Duodenal mucosa (tissue), 2 donors: ENCODE measurements at regions not wholly inside any gene's neighbourhood (a gene's known extent, or its start where the extent isn't known, plus 50 kb on each side); places are given as distances from the start of the nearest gene placed in this dataset.

ENCODE experiments used
- H3K27ac ChIP-seq: one replicate; pipeline ENCODE4 v1.7.0; 2013; ENCODE audit warnings: low read depth, low read length
- H3K27me3 ChIP-seq, 2 donors: one replicate each; pipeline ENCODE4 v1.7.0; 2013; ENCODE audit warnings: low read length in 2 of 2, control low read depth in 1 of 2; ENCODE audit not compliant: insufficient read depth in 2 of 2, control insufficient read depth in 1 of 2
- H3K36me3 ChIP-seq, 2 donors: one replicate each; pipeline ENCODE4 v1.7.0; 2013; ENCODE audit warnings: low read length in 2 of 2, control low read depth in 1 of 2; ENCODE audit not compliant: insufficient read depth in 2 of 2, control insufficient read depth in 1 of 2
- H3K4me1 ChIP-seq, 2 donors: one replicate each; pipeline ENCODE4 v1.7.0; 2013; ENCODE audit warnings: low read length in 2 of 2, control low read depth in 1 of 2; ENCODE audit not compliant: insufficient read depth in 2 of 2, control insufficient read depth in 1 of 2
- H3K4me3 ChIP-seq, 2 donors: one replicate each; pipeline ENCODE4 v1.7.0; 2013; ENCODE audit warnings: low read length in 2 of 2, low read depth in 1 of 2
- H3K9ac ChIP-seq, 2 donors: one replicate each; pipeline ENCODE4 v1.7.0; 2013; ENCODE audit warnings: low read length in 2 of 2, low read depth in 1 of 2
- H3K9me3 ChIP-seq, 2 donors: one replicate each; pipeline ENCODE4 v1.7.0; 2013; ENCODE audit warnings: low read length in 2 of 2, control low read depth in 1 of 2; ENCODE audit not compliant: control insufficient read depth in 1 of 2

DNA sequence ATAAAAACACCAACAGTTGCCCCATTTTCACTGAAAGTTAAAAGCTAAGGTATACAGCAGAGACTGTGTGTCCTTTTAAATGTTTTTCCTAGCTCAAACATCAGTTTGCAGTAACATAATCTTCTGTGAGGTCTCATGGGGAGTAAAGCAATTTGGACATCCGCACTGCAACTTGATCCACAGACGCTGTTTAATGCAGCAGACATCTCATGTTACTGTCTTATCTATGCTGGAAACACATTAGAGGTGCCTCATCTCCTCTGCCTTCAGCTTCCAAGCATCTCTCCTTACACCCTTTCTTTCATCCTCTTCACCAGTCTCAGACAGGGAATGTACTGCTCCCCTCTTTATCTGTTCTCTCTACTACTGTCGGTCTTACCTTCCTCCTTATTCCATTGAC is 53.7 kb upstream of the ATP11B start:
- Histone ChIP-seq H3K9me3 (no peaks in the 10 kb centered on the region), H3K4me3 (no peak overlapping the region), H3K4me1 (peaks cover 16 to 18% of the 10 kb centered on the region in 2 donors), H3K9ac (no peak overlapping the region), H3K27ac (no peak overlapping the region), H3K36me3 (no peaks in the 10 kb centered on the region), H3K27me3 (peaks cover 0 to 2% of the 10 kb centered on the region in 2 donors)

DNA sequence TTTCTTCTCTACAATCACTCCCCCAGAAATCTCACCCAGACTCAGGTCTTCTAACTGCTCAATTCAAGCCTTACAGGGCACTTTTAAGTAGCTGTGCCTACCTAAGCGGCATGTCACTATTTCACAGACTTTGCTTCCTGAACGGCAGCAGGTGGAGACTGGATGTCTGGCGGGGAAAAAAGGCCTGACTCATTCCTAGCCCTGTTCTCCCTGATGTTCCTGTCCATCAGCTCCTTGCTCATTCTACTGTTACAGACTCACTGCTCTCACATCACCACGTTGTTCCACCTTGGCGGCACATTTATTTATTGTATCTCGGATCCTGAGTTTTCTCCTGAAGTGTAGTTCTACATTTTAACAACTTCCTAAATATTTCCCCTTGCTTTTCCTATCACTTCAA is 52.6 kb upstream of the ATP11B start:
- no peak overlapping the region for H3K27ac ChIP-seq
- H3K4me3 ChIP-seq = no peak overlapping the region
- H3K27me3 ChIP-seq = peaks cover 0 to 2% of the 10 kb centered on the region in 2 donors
- peaks cover 16 to 18% of the 10 kb centered on the region in 2 donors for H3K4me1 ChIP-seq
- H3K9ac ChIP-seq = no peak overlapping the region
- no peaks in the 10 kb centered on the region for H3K36me3 ChIP-seq
- no peaks in the 10 kb centered on the region for H3K9me3 ChIP-seq

DNA sequence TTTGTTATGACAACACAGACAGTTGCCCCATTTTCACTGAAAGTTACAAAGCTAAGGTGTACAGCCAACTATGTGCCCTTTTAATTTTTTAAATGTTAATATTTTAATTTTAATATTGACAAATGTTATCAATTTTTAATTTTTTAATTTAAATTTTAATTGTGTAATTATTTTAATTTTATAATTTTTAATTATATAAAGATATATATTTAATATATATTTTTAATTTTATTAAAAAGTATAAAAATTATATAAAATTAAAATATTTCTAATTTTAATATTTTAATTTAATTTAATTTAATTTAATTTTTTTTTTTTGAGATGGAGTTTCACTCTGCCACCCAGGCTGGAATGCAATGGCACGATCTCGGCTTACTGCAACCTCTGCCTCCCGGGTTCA is 52.1 kb upstream of the ATP11B start:
- H3K27me3 ChIP-seq = peaks cover 0 to 2% of the 10 kb centered on the region in 2 donors
- H3K9me3 ChIP-seq = no peaks in the 10 kb centered on the region
- H3K4me1 ChIP-seq = peaks cover 16 to 18% of the 10 kb centered on the region in 2 donors
- no peaks in the 10 kb centered on the region for H3K36me3 ChIP-seq
- H3K4me3 ChIP-seq = no peak overlapping the region
- H3K27ac ChIP-seq = no peak overlapping the region
- no peak overlapping the region for H3K9ac ChIP-seq
